ENCODE measurements at regions not wholly inside any gene's neighbourhood (a gene's known extent, or its start where the extent isn't known, plus 50 kb on each side); places are given as distances from the start of the nearest gene placed in this dataset.

DNA sequence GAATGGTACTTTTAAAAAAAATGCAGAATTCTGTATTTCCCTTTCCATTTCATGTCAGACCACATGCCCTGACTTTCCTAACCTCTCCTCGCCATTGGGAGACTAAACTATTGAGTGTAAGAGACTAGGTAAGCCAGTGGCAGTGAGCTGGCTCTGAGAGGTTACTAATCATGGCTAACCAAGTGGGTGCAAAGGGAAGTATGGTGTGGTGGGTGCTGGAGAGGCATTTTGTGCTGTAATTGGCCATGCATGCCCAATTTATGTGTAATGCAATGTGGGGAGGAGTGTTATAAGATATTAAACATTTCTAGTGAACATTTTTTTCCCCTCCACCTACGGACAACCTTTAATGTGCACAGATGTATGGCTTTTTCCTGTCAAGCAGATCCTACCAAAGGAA, 190.1 kb downstream of the LMO4 start:
- no peak for TF ChIP-seq RAD21 (IDR thresholded peaks at IDR 0.05)
- TF ChIP-seq YY1 (IDR thresholded peaks at IDR 0.05), result no peak
- no peak for TF ChIP-seq CTCF (IDR thresholded peaks at IDR 0.05; ENCODE audit: low read depth, low read length, missing input control)
- TF ChIP-seq, protein P1, sequence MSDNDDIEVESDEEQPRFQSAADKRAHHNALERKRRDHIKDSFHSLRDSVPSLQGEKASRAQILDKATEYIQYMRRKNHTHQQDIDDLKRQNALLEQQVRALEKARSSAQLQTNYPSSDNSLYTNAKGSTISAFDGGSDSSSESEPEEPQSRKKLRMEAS (IDR thresholded peaks at IDR 0.05), result no peak
- TF ChIP-seq GABPA (IDR thresholded peaks at IDR 0.05 in 1 of 2, conservative IDR thresholded peaks at IDR 0.05 in 1 of 2), result no peak
- TF ChIP-seq SP1 (IDR thresholded peaks at IDR 0.05), result no peak
- no peak for TF ChIP-seq EGR1 (IDR thresholded peaks at IDR 0.05; ENCODE audit: low read depth in 2 of 2)
- no peak for TF ChIP-seq ATF3 (IDR thresholded peaks at IDR 0.05)
- TF ChIP-seq TAF1 (conservative IDR thresholded peaks at IDR 0.05), result no peak
- TF ChIP-seq RXRA (IDR thresholded peaks at IDR 0.05), result no peak
- no peak for TF ChIP-seq REST (IDR thresholded peaks at IDR 0.05)
- no peak for TF ChIP-seq JUND (IDR thresholded peaks at IDR 0.05)
- TF ChIP-seq FOXA1 (IDR thresholded peaks at IDR 0.05), result no peak
- no peak for TF ChIP-seq HNF4A (conservative IDR thresholded peaks at IDR 0.05)
